ENCODE measurements at regions not wholly inside any gene's neighbourhood (a gene's known extent, or its start where the extent isn't known, plus 50 kb on each side); places are given as distances from the start of the nearest gene placed in this dataset.

GRCh38 chr2:156155319-156155718 is 177.2 kb downstream of the NR4A2 start:
- no peaks in the 10 kb centered on the region for H3K79me1 ChIP-seq (ENCODE audit: low read depth in 1 of 2, low read length in 2 of 2)
- H2AK9ac ChIP-seq (replicated peaks; ENCODE audit: low read depth, low read length, poor library complexity) = no peak overlapping the region
- no peak overlapping the region for H4K5ac ChIP-seq (ENCODE audit: low read depth, low read length)
- H3K36me3 ChIP-seq (ENCODE audit: control insufficient read depth, insufficient read depth, low read length) = no peaks in the 10 kb centered on the region
- H3K4me1 ChIP-seq (ENCODE audit: control insufficient read depth, insufficient read depth, low read length) = no peaks in the 10 kb centered on the region
- BruUV-seq (replicated peaks) = no TSS peak
- DNase-seq (no peak), ATAC-seq (ENCODE audit: low read depth) (no peak)
- no CpG with 5 or more reads among the region's 3 CpGs for WGBS, 2 experiments (ENCODE audit: extremely low coverage in 2 of 2, insufficient read length in 1 of 2)
- H2AFZ ChIP-seq (replicated peaks; ENCODE audit: low read length, poor library complexity) = no peak overlapping the region
- dilution Hi-C loops (cut with HindIII; ENCODE audit: low sequenced_read_pairs, unreplicated experiment) = no loop called here
- H3K4ac ChIP-seq (ENCODE audit: low read depth, low read length) = no peak overlapping the region
- no peak overlapping the region for H3K23ac ChIP-seq (ENCODE audit: low read depth, low read length)
- intact Hi-C loops (cut with micrococcal nuclease) = no loop called here
- no peak overlapping the region for H2BK15ac ChIP-seq (ENCODE audit: low read depth, low read length)
- no peak overlapping the region for H3K4me2 ChIP-seq (ENCODE audit: low read depth, low read length)
- H4K20me1 ChIP-seq (ENCODE audit: insufficient read depth, low read length) = no peaks in the 10 kb centered on the region
- no peak overlapping the region for H4K91ac ChIP-seq (ENCODE audit: insufficient read depth, low read depth, low read length)
- H3K27me3 ChIP-seq (ENCODE audit: control insufficient read depth, insufficient read depth, low read length) = no peaks in the 10 kb centered on the region
- no peaks in the 10 kb centered on the region for H3K9me1 ChIP-seq (ENCODE audit: insufficient read depth, low read length)
- no peak overlapping the region for H3K27ac ChIP-seq (ENCODE audit: insufficient read depth, low read length)
- no peak overlapping the region for H3K18ac ChIP-seq (ENCODE audit: low read depth, low read length)
- H2BK5ac ChIP-seq (ENCODE audit: low read depth, low read length, poor library complexity, severe bottlenecking) = no peak overlapping the region
- no peak overlapping the region for H4K8ac ChIP-seq (ENCODE audit: low read depth in 2 of 2, low read length in 2 of 2)
- H3K4me3 ChIP-seq (ENCODE audit: insufficient read depth, low read depth, low read length) = no peak overlapping the region
- no peak overlapping the region for H3K14ac ChIP-seq (replicated peaks; ENCODE audit: low read depth, low read length)
- H3K56ac ChIP-seq (ENCODE audit: extremely low read depth, insufficient read depth, low read length) = no peak overlapping the region
- CTCF ChIA-PET = no interaction called here
- no peak overlapping the region for H2AK5ac ChIP-seq (ENCODE audit: low read depth, low read length)
- POLR2A ChIA-PET (ENCODE audit: unreplicated experiment) = no interaction called here
- in situ Hi-C loops (cut with MboI; ENCODE audit: low sequenced_read_pairs) = no loop called here
- H3K9me3 ChIP-seq (ENCODE audit: control insufficient read depth, insufficient read depth, low read length) = no peaks in the 10 kb centered on the region; the same call in 1 of the 2 replicates
- no peak overlapping the region for H2BK20ac ChIP-seq (ENCODE audit: low read depth, low read length)
- H2BK120ac ChIP-seq (ENCODE audit: low read depth, low read length) = no peak overlapping the region
- TF ChIP-seq NFE2L2 (IDR thresholded peaks at IDR 0.05; ENCODE audit: low read depth, low read length) (no peak), USF2 (IDR thresholded peaks at IDR 0.05; ENCODE audit: low read depth, low read length) (no peak), MAZ (IDR thresholded peaks at IDR 0.05; ENCODE audit: borderline replicate concordance, low read depth, low read length) (no peak), RFX5 (IDR thresholded peaks at IDR 0.05; ENCODE audit: low read depth, low read length) (no peak), SMC3 (IDR thresholded peaks at IDR 0.05; ENCODE audit: low read depth, low read length) (no peak), ELK1 (IDR thresholded peaks at IDR 0.05; ENCODE audit: borderline replicate concordance, low read depth, low read length) (no peak), BHLHE40 (IDR thresholded peaks at IDR 0.05; ENCODE audit: low read depth, low read length) (no peak), POLR2A (IDR thresholded peaks at IDR 0.05; ENCODE audit: low read depth, low read length) (no peak)
- no peak overlapping the region for H3K9ac ChIP-seq (ENCODE audit: low read depth, low read length)

Measured in IMR-90 (cell line).